ENCODE measurements at regions not wholly inside any gene's neighbourhood (a gene's known extent, or its start where the extent isn't known, plus 50 kb on each side); places are given as distances from the start of the nearest gene placed in this dataset.

- Histone ChIP-seq H3K27ac (ENCODE audit: low read depth in 2 of 2, low read length in 1 of 2) (no peak overlapping the region), H3K27me3 (ENCODE audit: control insufficient read depth in 1 of 2, insufficient read depth in 2 of 2, low read length in 2 of 2) (no peaks in the 10 kb centered on the region), H3K36me3 (ENCODE audit: control insufficient read depth in 2 of 2, insufficient read depth in 2 of 2, low read length in 1 of 2) (no peaks in the 10 kb centered on the region), H3K9me3 (ENCODE audit: control insufficient read depth in 2 of 2, insufficient read depth in 1 of 2, low read depth in 1 of 2, low read length in 1 of 2) (no peaks in the 10 kb centered on the region), H3K4me3 (ENCODE audit: low read depth in 1 of 2, low read length in 2 of 2) (no peak overlapping the region), H3K4me1 (ENCODE audit: control insufficient read depth in 2 of 2, insufficient read depth in 2 of 2, low read length in 1 of 2) (no peaks in the 10 kb centered on the region)
- 87 to 89% methylated on average over 16 of the region's 16 CpGs for WGBS, 2 donors
Measured at GRCh38 chr6:8207191-8207868, 105.0 kb upstream of the EEF1E1 start.

- Histone ChIP-seq H3K27me3 (ENCODE audit: control insufficient read depth in 1 of 2, insufficient read depth in 2 of 2, low read length in 2 of 2) (no peaks in the 10 kb centered on the region), H3K4me3 (ENCODE audit: low read depth in 1 of 2, low read length in 2 of 2) (no peak overlapping the region), H3K36me3 (ENCODE audit: control insufficient read depth in 2 of 2, insufficient read depth in 2 of 2, low read length in 1 of 2) (no peaks in the 10 kb centered on the region), H3K27ac (ENCODE audit: low read depth in 2 of 2, low read length in 1 of 2) (no peak overlapping the region), H3K4me1 (ENCODE audit: control insufficient read depth in 2 of 2, insufficient read depth in 2 of 2, low read length in 1 of 2) (no peaks in the 10 kb centered on the region), H3K9me3 (ENCODE audit: control insufficient read depth in 2 of 2, insufficient read depth in 1 of 2, low read depth in 1 of 2, low read length in 1 of 2) (no peaks in the 10 kb centered on the region)
- WGBS, 2 donors, result 79 to 84% methylated on average over 5 of the region's 5 CpGs
Measured at GRCh38 chr6:8203337-8203736, 101.0 kb upstream of the EEF1E1 start.

GRCh38 chr6:8201679-8202078 lies 99.3 kb upstream of the EEF1E1 start:
- Histone ChIP-seq H3K4me3 (ENCODE audit: low read depth in 1 of 2, low read length in 2 of 2) (no peak overlapping the region), H3K27ac (ENCODE audit: low read depth in 2 of 2, low read length in 1 of 2) (no peak overlapping the region), H3K36me3 (ENCODE audit: control insufficient read depth in 2 of 2, insufficient read depth in 2 of 2, low read length in 1 of 2) (no peaks in the 10 kb centered on the region), H3K9me3 (ENCODE audit: control insufficient read depth in 2 of 2, insufficient read depth in 1 of 2, low read depth in 1 of 2, low read length in 1 of 2) (no peaks in the 10 kb centered on the region), H3K27me3 (ENCODE audit: control insufficient read depth in 1 of 2, insufficient read depth in 2 of 2, low read length in 2 of 2) (no peaks in the 10 kb centered on the region), H3K4me1 (ENCODE audit: control insufficient read depth in 2 of 2, insufficient read depth in 2 of 2, low read length in 1 of 2) (no peaks in the 10 kb centered on the region)
- WGBS, 2 donors, result 74 to 77% methylated on average over 5 of the region's 5 CpGs

GRCh38 chr6:8200255-8200654 lies 97.9 kb upstream of the EEF1E1 start:
- no peaks in the 10 kb centered on the region for H3K9me3 ChIP-seq (ENCODE audit: control insufficient read depth in 2 of 2, insufficient read depth in 1 of 2, low read depth in 1 of 2, low read length in 1 of 2)
- no peaks in the 10 kb centered on the region for H3K4me1 ChIP-seq (ENCODE audit: control insufficient read depth in 2 of 2, insufficient read depth in 2 of 2, low read length in 1 of 2)
- H3K27me3 ChIP-seq (ENCODE audit: control insufficient read depth in 1 of 2, insufficient read depth in 2 of 2, low read length in 2 of 2), result no peaks in the 10 kb centered on the region
- no peak overlapping the region for H3K27ac ChIP-seq (ENCODE audit: low read depth in 2 of 2, low read length in 1 of 2)
- WGBS, 2 donors, result 67 to 69% methylated on average over 3 of the region's 3 CpGs
- no peaks in the 10 kb centered on the region for H3K36me3 ChIP-seq (ENCODE audit: control insufficient read depth in 2 of 2, insufficient read depth in 2 of 2, low read length in 1 of 2)
- H3K4me3 ChIP-seq (ENCODE audit: low read depth in 1 of 2, low read length in 2 of 2), result no peak overlapping the region

GRCh38 chr6:8195714-8196102 lies 93.4 kb upstream of the EEF1E1 start:
- WGBS, 2 donors, result 56 to 65% methylated on average over 4 of the region's 4 CpGs
- Histone ChIP-seq H3K4me3 (ENCODE audit: low read depth in 1 of 2, low read length in 2 of 2) (no peak overlapping the region), H3K4me1 (ENCODE audit: control insufficient read depth in 2 of 2, insufficient read depth in 2 of 2, low read length in 1 of 2) (no peaks in the 10 kb centered on the region), H3K36me3 (ENCODE audit: control insufficient read depth in 2 of 2, insufficient read depth in 2 of 2, low read length in 1 of 2) (no peaks in the 10 kb centered on the region), H3K27ac (ENCODE audit: low read depth in 2 of 2, low read length in 1 of 2) (no peak overlapping the region), H3K9me3 (ENCODE audit: control insufficient read depth in 2 of 2, insufficient read depth in 1 of 2, low read depth in 1 of 2, low read length in 1 of 2) (no peaks in the 10 kb centered on the region), H3K27me3 (ENCODE audit: control insufficient read depth in 1 of 2, insufficient read depth in 2 of 2, low read length in 2 of 2) (no peaks in the 10 kb centered on the region)

- H3K4me1 ChIP-seq (ENCODE audit: control insufficient read depth in 2 of 2, insufficient read depth in 2 of 2, low read length in 1 of 2), result no peaks in the 10 kb centered on the region
- H3K27ac ChIP-seq (ENCODE audit: low read depth in 2 of 2, low read length in 1 of 2), result no peak overlapping the region
- H3K36me3 ChIP-seq (ENCODE audit: control insufficient read depth in 2 of 2, insufficient read depth in 2 of 2, low read length in 1 of 2), result no peaks in the 10 kb centered on the region
- H3K27me3 ChIP-seq (ENCODE audit: control insufficient read depth in 1 of 2, insufficient read depth in 2 of 2, low read length in 2 of 2), result peaks cover 0 to 2% of the 10 kb centered on the region in 2 donors
- H3K9me3 ChIP-seq (ENCODE audit: control insufficient read depth in 2 of 2, insufficient read depth in 1 of 2, low read depth in 1 of 2, low read length in 1 of 2), result no peaks in the 10 kb centered on the region
- H3K4me3 ChIP-seq (ENCODE audit: low read depth in 1 of 2, low read length in 2 of 2), result no peak overlapping the region
- 56 to 60% methylated on average over 3 of the region's 3 CpGs for WGBS, 2 donors
Measured at GRCh38 chr6:8195040-8195713, 92.8 kb upstream of the EEF1E1 start.

GRCh38 chr6:8194490-8194889 lies 92.1 kb upstream of the EEF1E1 start:
- Histone ChIP-seq H3K27me3 (ENCODE audit: control insufficient read depth in 1 of 2, insufficient read depth in 2 of 2, low read length in 2 of 2) (peaks cover 0 to 2% of the 10 kb centered on the region in 2 donors), H3K4me3 (ENCODE audit: low read depth in 1 of 2, low read length in 2 of 2) (no peak overlapping the region), H3K27ac (ENCODE audit: low read depth in 2 of 2, low read length in 1 of 2) (no peak overlapping the region), H3K9me3 (ENCODE audit: control insufficient read depth in 2 of 2, insufficient read depth in 1 of 2, low read depth in 1 of 2, low read length in 1 of 2) (no peaks in the 10 kb centered on the region), H3K4me1 (ENCODE audit: control insufficient read depth in 2 of 2, insufficient read depth in 2 of 2, low read length in 1 of 2) (no peaks in the 10 kb centered on the region), H3K36me3 (ENCODE audit: control insufficient read depth in 2 of 2, insufficient read depth in 2 of 2, low read length in 1 of 2) (no peaks in the 10 kb centered on the region)
- WGBS, 2 donors, result 44 to 52% methylated on average over 3 of the region's 3 CpGs

- Histone ChIP-seq H3K4me1 (ENCODE audit: control insufficient read depth in 2 of 2, insufficient read depth in 2 of 2, low read length in 1 of 2) (no peaks in the 10 kb centered on the region), H3K36me3 (ENCODE audit: control insufficient read depth in 2 of 2, insufficient read depth in 2 of 2, low read length in 1 of 2) (no peaks in the 10 kb centered on the region), H3K9me3 (ENCODE audit: control insufficient read depth in 2 of 2, insufficient read depth in 1 of 2, low read depth in 1 of 2, low read length in 1 of 2) (no peaks in the 10 kb centered on the region), H3K4me3 (ENCODE audit: low read depth in 1 of 2, low read length in 2 of 2) (no peak overlapping the region), H3K27me3 (ENCODE audit: control insufficient read depth in 1 of 2, insufficient read depth in 2 of 2, low read length in 2 of 2) (peaks cover 0 to 2% of the 10 kb centered on the region in 2 donors), H3K27ac (ENCODE audit: low read depth in 2 of 2, low read length in 1 of 2) (no peak overlapping the region)
- 77 to 81% methylated on average over 4 of the region's 4 CpGs for WGBS, 2 donors
Measured at GRCh38 chr6:8193541-8193940, 91.2 kb upstream of the EEF1E1 start.

GRCh38 chr6:8192597-8192996 lies 90.2 kb upstream of the EEF1E1 start:
- Histone ChIP-seq H3K4me3 (ENCODE audit: low read depth in 1 of 2, low read length in 2 of 2) (no peak overlapping the region), H3K36me3 (ENCODE audit: control insufficient read depth in 2 of 2, insufficient read depth in 2 of 2, low read length in 1 of 2) (no peaks in the 10 kb centered on the region), H3K9me3 (ENCODE audit: control insufficient read depth in 2 of 2, insufficient read depth in 1 of 2, low read depth in 1 of 2, low read length in 1 of 2) (no peaks in the 10 kb centered on the region), H3K27me3 (ENCODE audit: control insufficient read depth in 1 of 2, insufficient read depth in 2 of 2, low read length in 2 of 2) (peaks cover 0 to 2% of the 10 kb centered on the region in 2 donors), H3K4me1 (ENCODE audit: control insufficient read depth in 2 of 2, insufficient read depth in 2 of 2, low read length in 1 of 2) (no peaks in the 10 kb centered on the region), H3K27ac (ENCODE audit: low read depth in 2 of 2, low read length in 1 of 2) (no peak overlapping the region)

- Histone ChIP-seq H3K27me3 (ENCODE audit: control insufficient read depth in 1 of 2, insufficient read depth in 2 of 2, low read length in 2 of 2) (peaks cover 0 to 2% of the 10 kb centered on the region in 2 donors), H3K4me3 (ENCODE audit: low read depth in 1 of 2, low read length in 2 of 2) (no peak overlapping the region), H3K4me1 (ENCODE audit: control insufficient read depth in 2 of 2, insufficient read depth in 2 of 2, low read length in 1 of 2) (no peaks in the 10 kb centered on the region), H3K36me3 (ENCODE audit: control insufficient read depth in 2 of 2, insufficient read depth in 2 of 2, low read length in 1 of 2) (no peaks in the 10 kb centered on the region), H3K9me3 (ENCODE audit: control insufficient read depth in 2 of 2, insufficient read depth in 1 of 2, low read depth in 1 of 2, low read length in 1 of 2) (no peaks in the 10 kb centered on the region), H3K27ac (ENCODE audit: low read depth in 2 of 2, low read length in 1 of 2) (no peak overlapping the region)
- WGBS, 2 donors, result 68 to 74% methylated on average over 5 of the region's 5 CpGs
Measured at GRCh38 chr6:8192067-8192466, 89.7 kb upstream of the EEF1E1 start.
